ENCODE measurements at regions not wholly inside any gene's neighbourhood (a gene's known extent, or its start where the extent isn't known, plus 50 kb on each side); places are given as distances from the start of the nearest gene placed in this dataset.

- TF ChIP-seq ZNF274 (IDR thresholded peaks at IDR 0.05; ENCODE audit: low read depth, low read length) = no peak
- no peak for TF ChIP-seq SUZ12 (IDR thresholded peaks at IDR 0.05; ENCODE audit: extremely low read depth, insufficient read depth, insufficient read length)
- TF ChIP-seq YY1 (IDR thresholded peaks at IDR 0.05; ENCODE audit: insufficient read depth, insufficient read length) = no peak
- no peaks in the 10 kb centered on the region for H3K4me1 ChIP-seq (ENCODE audit: insufficient read depth, insufficient read length)
- no peaks in the 10 kb centered on the region for H3K9me3 ChIP-seq (ENCODE audit: insufficient read depth, low read length)
- H3K4me3 ChIP-seq (ENCODE audit: insufficient read length, low read depth) = no peak overlapping the region
- no peaks in the 10 kb centered on the region for H3K27me3 ChIP-seq (ENCODE audit: insufficient read depth, insufficient read length)
- H3K36me3 ChIP-seq (ENCODE audit: insufficient read depth, insufficient read length, low read length) = no peaks in the 10 kb centered on the region
- no peak overlapping the region for H3K9ac ChIP-seq (ENCODE audit: insufficient read length, low read depth)
- DNase-seq (ENCODE audit: low read depth, low spot score) = no peak
Observed at GRCh38 chr3:59531066-59531745, 481.4 kb upstream of the CFAP20DC start.

DNA sequence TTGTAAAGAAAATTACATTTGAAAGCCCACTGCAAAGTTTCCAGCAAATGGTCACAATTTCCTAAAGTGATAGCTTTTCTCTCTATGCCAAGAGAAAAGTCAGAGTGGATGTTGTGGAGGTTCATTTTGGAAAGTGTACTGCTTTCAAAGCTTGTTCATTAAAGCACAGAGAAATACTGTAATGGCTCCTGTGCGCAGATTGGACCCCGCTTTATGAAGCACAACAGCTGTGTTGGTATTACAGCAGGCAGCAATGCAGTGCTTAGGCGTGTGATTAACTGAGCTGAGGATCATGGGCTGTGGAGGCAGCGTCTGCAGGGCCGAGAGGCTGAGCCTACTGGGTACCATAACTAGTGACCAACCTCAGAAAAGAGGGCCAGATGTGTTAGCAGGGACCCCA lies 478.4 kb upstream of the CFAP20DC start:
- no peaks in the 10 kb centered on the region for H3K27me3 ChIP-seq (ENCODE audit: insufficient read depth, insufficient read length)
- no peaks in the 10 kb centered on the region for H3K36me3 ChIP-seq (ENCODE audit: insufficient read depth, insufficient read length, low read length)
- H3K9ac ChIP-seq (ENCODE audit: insufficient read length, low read depth) = no peak overlapping the region
- no peaks in the 10 kb centered on the region for H3K9me3 ChIP-seq (ENCODE audit: insufficient read depth, low read length)
- DNase-seq (ENCODE audit: low read depth, low spot score) = no peak
- H3K4me3 ChIP-seq (ENCODE audit: insufficient read length, low read depth) = no peak overlapping the region
- no peaks in the 10 kb centered on the region for H3K4me1 ChIP-seq (ENCODE audit: insufficient read depth, insufficient read length)
- no peak for TF ChIP-seq SUZ12 (IDR thresholded peaks at IDR 0.05; ENCODE audit: extremely low read depth, insufficient read depth, insufficient read length)
- no peak for TF ChIP-seq ZNF274 (IDR thresholded peaks at IDR 0.05; ENCODE audit: low read depth, low read length)
- no peak for TF ChIP-seq YY1 (IDR thresholded peaks at IDR 0.05; ENCODE audit: insufficient read depth, insufficient read length)

- no peak for DNase-seq (ENCODE audit: low read depth, low spot score)
- Histone ChIP-seq H3K27me3 (ENCODE audit: insufficient read depth, insufficient read length) (no peaks in the 10 kb centered on the region), H3K4me1 (ENCODE audit: insufficient read depth, insufficient read length) (no peaks in the 10 kb centered on the region), H3K36me3 (ENCODE audit: insufficient read depth, insufficient read length, low read length) (no peaks in the 10 kb centered on the region), H3K9ac (ENCODE audit: insufficient read length, low read depth) (no peak overlapping the region), H3K9me3 (ENCODE audit: insufficient read depth, low read length) (no peaks in the 10 kb centered on the region), H3K4me3 (ENCODE audit: insufficient read length, low read depth) (no peak overlapping the region)
- no peak for TF ChIP-seq YY1 (IDR thresholded peaks at IDR 0.05; ENCODE audit: insufficient read depth, insufficient read length)
- TF ChIP-seq ZNF274 (IDR thresholded peaks at IDR 0.05; ENCODE audit: low read depth, low read length) = no peak
- TF ChIP-seq SUZ12 (IDR thresholded peaks at IDR 0.05; ENCODE audit: extremely low read depth, insufficient read depth, insufficient read length) = no peak
Observed at GRCh38 chr3:59527493-59527892, 477.7 kb upstream of the CFAP20DC start.

- Histone ChIP-seq H3K27me3 (ENCODE audit: insufficient read depth, insufficient read length) (no peaks in the 10 kb centered on the region), H3K9ac (ENCODE audit: insufficient read length, low read depth) (no peak overlapping the region), H3K4me1 (ENCODE audit: insufficient read depth, insufficient read length) (no peaks in the 10 kb centered on the region), H3K4me3 (ENCODE audit: insufficient read length, low read depth) (no peak overlapping the region), H3K9me3 (ENCODE audit: insufficient read depth, low read length) (no peaks in the 10 kb centered on the region), H3K36me3 (ENCODE audit: insufficient read depth, insufficient read length, low read length) (no peaks in the 10 kb centered on the region)
- TF ChIP-seq ZNF274 (IDR thresholded peaks at IDR 0.05; ENCODE audit: low read depth, low read length) (no peak), YY1 (IDR thresholded peaks at IDR 0.05; ENCODE audit: insufficient read depth, insufficient read length) (no peak), SUZ12 (IDR thresholded peaks at IDR 0.05; ENCODE audit: extremely low read depth, insufficient read depth, insufficient read length) (no peak)
- no peak for DNase-seq (ENCODE audit: low read depth, low spot score)
Observed at GRCh38 chr3:59526999-59527398, 477.2 kb upstream of the CFAP20DC start.

DNA sequence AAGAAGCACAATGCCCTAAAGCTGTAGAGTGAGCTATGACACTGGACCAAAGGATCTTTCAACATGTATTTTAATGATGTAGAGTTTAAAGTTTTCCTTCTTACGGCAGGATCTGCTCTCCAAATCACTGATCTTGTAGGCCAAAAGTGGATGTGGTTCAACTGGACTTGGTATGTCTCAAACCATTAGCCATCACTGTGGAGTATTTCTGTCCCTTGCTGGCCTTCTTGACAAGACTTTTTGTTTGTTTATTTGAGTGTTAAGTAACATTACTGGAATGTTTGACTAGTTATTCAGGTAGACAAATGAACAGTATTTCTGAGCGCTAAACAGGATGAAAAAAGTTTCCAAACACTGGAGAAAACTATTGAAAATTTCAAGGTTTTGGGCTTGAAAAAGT lies 472.7 kb upstream of the CFAP20DC start:
- no peaks in the 10 kb centered on the region for H3K9me3 ChIP-seq (ENCODE audit: insufficient read depth, low read length)
- H3K9ac ChIP-seq (ENCODE audit: insufficient read length, low read depth) = no peak overlapping the region
- H3K36me3 ChIP-seq (ENCODE audit: insufficient read depth, insufficient read length, low read length) = no peaks in the 10 kb centered on the region
- DNase-seq (ENCODE audit: low read depth, low spot score) = no peak
- no peaks in the 10 kb centered on the region for H3K27me3 ChIP-seq (ENCODE audit: insufficient read depth, insufficient read length)
- H3K4me1 ChIP-seq (ENCODE audit: insufficient read depth, insufficient read length) = no peaks in the 10 kb centered on the region
- TF ChIP-seq YY1 (IDR thresholded peaks at IDR 0.05; ENCODE audit: insufficient read depth, insufficient read length) = no peak
- no peak for TF ChIP-seq SUZ12 (IDR thresholded peaks at IDR 0.05; ENCODE audit: extremely low read depth, insufficient read depth, insufficient read length)
- no peak for TF ChIP-seq ZNF274 (IDR thresholded peaks at IDR 0.05; ENCODE audit: low read depth, low read length)
- no peak overlapping the region for H3K4me3 ChIP-seq (ENCODE audit: insufficient read length, low read depth)

- no peak for TF ChIP-seq ZNF274 (IDR thresholded peaks at IDR 0.05; ENCODE audit: low read depth, low read length)
- TF ChIP-seq YY1 (IDR thresholded peaks at IDR 0.05; ENCODE audit: insufficient read depth, insufficient read length) = no peak
- TF ChIP-seq SUZ12 (IDR thresholded peaks at IDR 0.05; ENCODE audit: extremely low read depth, insufficient read depth, insufficient read length) = no peak
- Histone ChIP-seq H3K4me3 (ENCODE audit: insufficient read length, low read depth) (no peak overlapping the region), H3K9ac (ENCODE audit: insufficient read length, low read depth) (no peak overlapping the region), H3K27me3 (ENCODE audit: insufficient read depth, insufficient read length) (no peaks in the 10 kb centered on the region), H3K9me3 (ENCODE audit: insufficient read depth, low read length) (no peaks in the 10 kb centered on the region), H3K36me3 (ENCODE audit: insufficient read depth, insufficient read length, low read length) (no peaks in the 10 kb centered on the region), H3K4me1 (ENCODE audit: insufficient read depth, insufficient read length) (no peaks in the 10 kb centered on the region)
- DNase-seq (ENCODE audit: low read depth, low spot score) = no peak
Observed at GRCh38 chr3:59519094-59519493, 469.3 kb upstream of the CFAP20DC start.

- H3K27me3 ChIP-seq (ENCODE audit: insufficient read depth, insufficient read length) = no peaks in the 10 kb centered on the region
- no peaks in the 10 kb centered on the region for H3K4me1 ChIP-seq (ENCODE audit: insufficient read depth, insufficient read length)
- no peak for DNase-seq (ENCODE audit: low read depth, low spot score)
- no peak overlapping the region for H3K4me3 ChIP-seq (ENCODE audit: insufficient read length, low read depth)
- TF ChIP-seq ZNF274 (IDR thresholded peaks at IDR 0.05; ENCODE audit: low read depth, low read length) (no peak), SUZ12 (IDR thresholded peaks at IDR 0.05; ENCODE audit: extremely low read depth, insufficient read depth, insufficient read length) (no peak), YY1 (IDR thresholded peaks at IDR 0.05; ENCODE audit: insufficient read depth, insufficient read length) (no peak)
- no peak overlapping the region for H3K9ac ChIP-seq (ENCODE audit: insufficient read length, low read depth)
- H3K9me3 ChIP-seq (ENCODE audit: insufficient read depth, low read length) = no peaks in the 10 kb centered on the region
- H3K36me3 ChIP-seq (ENCODE audit: insufficient read depth, insufficient read length, low read length) = no peaks in the 10 kb centered on the region
Observed at GRCh38 chr3:59518283-59519055, 468.6 kb upstream of the CFAP20DC start.
